HCT116 (cell line): ENCODE measurements at regions not wholly inside any gene's neighbourhood (a gene's known extent, or its start where the extent isn't known, plus 50 kb on each side); places are given as distances from the start of the nearest gene placed in this dataset.

Experiments used
- ATF3 ChIP-seq: IDR thresholded peaks from 2 replicates; pipeline ENCODE4 v1.6.1; 2012
- CTCF ChIP-seq, 3 experiments: fragments of 200-600 bp in 1 of 3; sonication (generic) in 1 of 3; IDR thresholded peaks in 2 of 3; conservative IDR thresholded peaks in 1 of 3; 2 replicates each; pipeline ENCODE4 v1.5.1; 2012 to 2017; ENCODE audit warnings: low read depth in 2 of 3, low read length in 2 of 3, antibody characterized with exemption in 1 of 3, borderline replicate concordance in 1 of 3, control low read depth in 1 of 3, mild to moderate bottlenecking in 1 of 3, mixed read lengths in 1 of 3, mixed run types in 1 of 3, moderate library complexity in 1 of 3; ENCODE audit not compliant: insufficient read depth in 1 of 3
- MAX ChIP-seq: IDR thresholded peaks from 2 replicates; pipeline ENCODE4 v1.6.1; 2012
- POLR2A ChIP-seq: IDR thresholded peaks from 2 replicates; pipeline ENCODE4 v1.7.0; 2011; ENCODE audit warnings: borderline replicate concordance; ENCODE audit not compliant: insufficient read depth, insufficient read length; ENCODE audit errors: extremely low read depth
- SIN3A ChIP-seq: IDR thresholded peaks from 2 replicates; pipeline ENCODE4 v1.6.1; 2012; ENCODE audit warnings: low read depth

- no peak for TF ChIP-seq CTCF (IDR thresholded peaks at IDR 0.05 in 2 of 3, conservative IDR thresholded peaks at IDR 0.05 in 1 of 3; ENCODE audit: borderline replicate concordance in 1 of 3, insufficient read depth in 1 of 3, low read depth in 2 of 3, low read length in 2 of 3)
- no peak for TF ChIP-seq SIN3A
- TF ChIP-seq ATF3, result no peak
- TF ChIP-seq POLR2A, result no peak
- no peak for TF ChIP-seq MAX
These were observed 792.8 kb upstream of the PIK3C3 start for GRCh38 chr18:41162191-41162590.
